ENCODE measurements at regions not wholly inside any gene's neighbourhood (a gene's known extent, or its start where the extent isn't known, plus 50 kb on each side); places are given as distances from the start of the nearest gene placed in this dataset.

- H3K4me1 ChIP-seq = no peaks in the 10 kb centered on the region
- 20 to 64% methylated on average over 2 of the region's 2 CpGs for WGBS, 2 donors
- no peaks in the 10 kb centered on the region for H3K36me3 ChIP-seq
- H3K27me3 ChIP-seq = no peaks in the 10 kb centered on the region
- DNase-seq = no peak
- H3K27ac ChIP-seq = no peak overlapping the region
- no peaks in the 10 kb centered on the region for H3K9me3 ChIP-seq
- no peak overlapping the region for H3K4me3 ChIP-seq
- TF ChIP-seq CTCF (IDR thresholded peaks at IDR 0.05) (no peak), POLR2AphosphoS5 (IDR thresholded peaks at IDR 0.05) (no peak), POLR2A (IDR thresholded peaks at IDR 0.05) (no peak), EP300 (IDR thresholded peaks at IDR 0.05) (no peak)
- intact Hi-C loops (cut with DNase I) = no loop called here
Measured at GRCh38 chr3:34175636-34176176, 377.3 kb downstream of the PDCD6IP start.

- H3K27ac ChIP-seq = no peak overlapping the region
- H3K36me3 ChIP-seq = no peaks in the 10 kb centered on the region
- no peaks in the 10 kb centered on the region for H3K9me3 ChIP-seq
- DNase-seq = no peak
- TF ChIP-seq EP300 (IDR thresholded peaks at IDR 0.05) = no peak
- no peak for TF ChIP-seq POLR2A (IDR thresholded peaks at IDR 0.05)
- no peak for TF ChIP-seq POLR2AphosphoS5 (IDR thresholded peaks at IDR 0.05)
- no peak for TF ChIP-seq CTCF (IDR thresholded peaks at IDR 0.05)
- no peaks in the 10 kb centered on the region for H3K27me3 ChIP-seq
- intact Hi-C loops (cut with DNase I) = no loop called here
- no peak overlapping the region for H3K4me3 ChIP-seq
- no peaks in the 10 kb centered on the region for H3K4me1 ChIP-seq
Measured at GRCh38 chr3:34176723-34177122, 378.3 kb downstream of the PDCD6IP start.

- TF ChIP-seq EP300 (IDR thresholded peaks at IDR 0.05) (no peak), CTCF (IDR thresholded peaks at IDR 0.05) (no peak), POLR2A (IDR thresholded peaks at IDR 0.05) (no peak), POLR2AphosphoS5 (IDR thresholded peaks at IDR 0.05) (no peak)
- WGBS, 2 donors = 89% methylated on average over 2 of the region's 2 CpGs
- intact Hi-C loops (cut with DNase I) = no loop called here
- no peak for DNase-seq
- no peak overlapping the region for H3K27ac ChIP-seq
- no peaks in the 10 kb centered on the region for H3K36me3 ChIP-seq
- no peaks in the 10 kb centered on the region for H3K9me3 ChIP-seq
- H3K4me3 ChIP-seq = no peak overlapping the region
- no peaks in the 10 kb centered on the region for H3K27me3 ChIP-seq
- H3K4me1 ChIP-seq = no peaks in the 10 kb centered on the region
Measured at GRCh38 chr3:34178415-34178814, 380.0 kb downstream of the PDCD6IP start.

GRCh38 chr3:34179716-34180115, 381.3 kb downstream of the PDCD6IP start:
- no peak for DNase-seq
- Histone ChIP-seq H3K4me3 (no peak overlapping the region), H3K9me3 (no peaks in the 10 kb centered on the region), H3K27ac (no peak overlapping the region), H3K36me3 (no peaks in the 10 kb centered on the region), H3K4me1 (no peaks in the 10 kb centered on the region), H3K27me3 (no peaks in the 10 kb centered on the region)
- TF ChIP-seq POLR2AphosphoS5 (IDR thresholded peaks at IDR 0.05) (no peak), CTCF (IDR thresholded peaks at IDR 0.05) (no peak), EP300 (IDR thresholded peaks at IDR 0.05) (no peak), POLR2A (IDR thresholded peaks at IDR 0.05) (no peak)
- intact Hi-C loops (cut with DNase I) = no loop called here

GRCh38 chr3:34180532-34180931, 382.1 kb downstream of the PDCD6IP start:
- Histone ChIP-seq H3K27me3 (no peaks in the 10 kb centered on the region), H3K4me3 (no peak overlapping the region), H3K4me1 (no peaks in the 10 kb centered on the region), H3K27ac (no peak overlapping the region), H3K9me3 (no peaks in the 10 kb centered on the region), H3K36me3 (no peaks in the 10 kb centered on the region)
- TF ChIP-seq CTCF (IDR thresholded peaks at IDR 0.05) (no peak), EP300 (IDR thresholded peaks at IDR 0.05) (no peak), POLR2A (IDR thresholded peaks at IDR 0.05) (no peak), POLR2AphosphoS5 (IDR thresholded peaks at IDR 0.05) (no peak)
- intact Hi-C loops (cut with DNase I) = no loop called here
- DNase-seq = no peak
- WGBS, 2 donors = 81 to 91% methylated on average over 2 of the region's 2 CpGs

Data from sigmoid colon (tissue), 6 donors.